ENCODE measurements at regions not wholly inside any gene's neighbourhood (a gene's known extent, or its start where the extent isn't known, plus 50 kb on each side); places are given as distances from the start of the nearest gene placed in this dataset.
"Not testable (repeated sequence)": the region's sequence is repeated elsewhere in the genome, so short reads cannot be mapped to it uniquely, and the experiment has no call there.

- H4K20me1 ChIP-seq (ENCODE audit: low read length): no peaks in the 10 kb centered on the region
- no peaks in the 10 kb centered on the region for H3K9me3 ChIP-seq (ENCODE audit: low read length)
- no peak for ATAC-seq
- ChIA-PET CTCF (no interaction called here), POLR2A (ENCODE audit: unreplicated experiment) (no interaction called here)
- no peaks in the 10 kb centered on the region for H3K4me1 ChIP-seq (ENCODE audit: insufficient read depth, low read length)
- no peak overlapping the region for H2AFZ ChIP-seq (ENCODE audit: low read length)
- H3K9me2 ChIP-seq (replicated peaks; ENCODE audit: low read length): no peaks in the 10 kb centered on the region
- DNase-seq: no peak
- H3K79me2 ChIP-seq (ENCODE audit: low read length): no peaks in the 10 kb centered on the region
- no peak overlapping the region for H3K27ac ChIP-seq (ENCODE audit: low read length)
- H3K36me3 ChIP-seq (ENCODE audit: low read depth, low read length): no peaks in the 10 kb centered on the region
- no peak overlapping the region for H3K4me2 ChIP-seq (ENCODE audit: low read length)
- no TSS peak for BruUV-seq (replicated peaks)
- H3K9ac ChIP-seq (ENCODE audit: low read length): no peak overlapping the region
- intact Hi-C loops (cut with micrococcal nuclease): no loop called here
- no peak overlapping the region for H3K4me3 ChIP-seq (ENCODE audit: low read length)
- no peaks in the 10 kb centered on the region for H3K27me3 ChIP-seq (ENCODE audit: low read length)
- H3F3A ChIP-seq (ENCODE audit: low read length, unreplicated experiment): no peaks in the 10 kb centered on the region
- no peak; the same call in 1 of the 2 replicates for TF ChIP-seq CTCF (conservative IDR thresholded peaks at IDR 0.05; ENCODE audit: low read depth, low read length)
- no peak for TF ChIP-seq EZH2 (IDR thresholded peaks at IDR 0.05; ENCODE audit: low read length, unreplicated experiment)
- TF ChIP-seq EZH2phosphoT487 (IDR thresholded peaks at IDR 0.05; ENCODE audit: borderline replicate concordance, low read length): no peak
Observed at GRCh38 chr16:50448522-50448921, 79.7 kb upstream of the BRD7 start.

- CTCF ChIA-PET; H3F3A ChIP-seq (ENCODE audit: low read length, unreplicated experiment); H3K9me3 ChIP-seq (ENCODE audit: low read length); H3K27ac ChIP-seq (ENCODE audit: low read length); H2AFZ ChIP-seq (ENCODE audit: low read length); BruUV-seq (replicated peaks); H4K20me1 ChIP-seq (ENCODE audit: low read length); H3K36me3 ChIP-seq (ENCODE audit: low read depth, low read length); ATAC-seq; H3K4me1 ChIP-seq (ENCODE audit: insufficient read depth, low read length); H3K4me2 ChIP-seq (ENCODE audit: low read length); H3K27me3 ChIP-seq (ENCODE audit: low read length); H3K4me3 ChIP-seq (ENCODE audit: low read length); intact Hi-C loops (cut with micrococcal nuclease); H3K79me2 ChIP-seq (ENCODE audit: low read length); H3K9ac ChIP-seq (ENCODE audit: low read length); H3K9me2 ChIP-seq (replicated peaks; ENCODE audit: low read length); DNase-seq; POLR2A ChIA-PET (ENCODE audit: unreplicated experiment): not testable (repeated sequence)
Observed at GRCh38 chr16:50447386-50447785, 78.6 kb upstream of the BRD7 start.

- ATAC-seq: no peak
- no peak overlapping the region for H3K4me2 ChIP-seq (ENCODE audit: low read length)
- no peaks in the 10 kb centered on the region for H3K36me3 ChIP-seq (ENCODE audit: low read depth, low read length)
- H3K9ac ChIP-seq (ENCODE audit: low read length): no peak overlapping the region
- no peaks in the 10 kb centered on the region for H3K79me2 ChIP-seq (ENCODE audit: low read length)
- intact Hi-C loops (cut with micrococcal nuclease): no loop called here
- no peaks in the 10 kb centered on the region for H4K20me1 ChIP-seq (ENCODE audit: low read length)
- no peaks in the 10 kb centered on the region for H3K27me3 ChIP-seq (ENCODE audit: low read length)
- H3K4me1 ChIP-seq (ENCODE audit: insufficient read depth, low read length): no peaks in the 10 kb centered on the region
- POLR2A ChIA-PET (ENCODE audit: unreplicated experiment): no interaction called here
- no TSS peak for BruUV-seq (replicated peaks)
- TF ChIP-seq EZH2 (IDR thresholded peaks at IDR 0.05; ENCODE audit: low read length, unreplicated experiment) (no peak), EZH2phosphoT487 (IDR thresholded peaks at IDR 0.05; ENCODE audit: borderline replicate concordance, low read length) (no peak), CTCF (conservative IDR thresholded peaks at IDR 0.05; ENCODE audit: low read depth, low read length) (no peak)
- H3K4me3 ChIP-seq (ENCODE audit: low read length): no peak overlapping the region
- no peak for DNase-seq
- no peak overlapping the region for H3K27ac ChIP-seq (ENCODE audit: low read length)
- CTCF ChIA-PET: no interaction called here
- no peaks in the 10 kb centered on the region for H3F3A ChIP-seq (ENCODE audit: low read length, unreplicated experiment)
- H2AFZ ChIP-seq (ENCODE audit: low read length): no peak overlapping the region
- no peaks in the 10 kb centered on the region for H3K9me3 ChIP-seq (ENCODE audit: low read length)
- H3K9me2 ChIP-seq (replicated peaks; ENCODE audit: low read length): no peaks in the 10 kb centered on the region
Observed at GRCh38 chr16:50446861-50447260, 78.1 kb upstream of the BRD7 start.
